Thyroid gland (tissue), 4 donors: ENCODE measurements at regions not wholly inside any gene's neighbourhood (a gene's known extent, or its start where the extent isn't known, plus 50 kb on each side); places are given as distances from the start of the nearest gene placed in this dataset.

Source experiments
- DNase-seq, 2 donors: peaks; one replicate each; pipeline ENCODE4 v3.0.0-alpha.2; 2019
- H3K27ac ChIP-seq, 3 donors: fragments of 200-600 bp; sonication (generic); 1 replicate in 2 of 3; 2 replicates in 1 of 3; pipeline ENCODE4 v1.5.1; 2016 to 2019; ENCODE audit warnings: mild to moderate bottlenecking in 1 of 3, moderate library complexity in 1 of 3
- H3K27me3 ChIP-seq: fragments of 200-600 bp; sonication (generic); one replicate; pipeline ENCODE4 v1.5.1; 2019
- H3K36me3 ChIP-seq, 2 donors: fragments of 200-600 bp; sonication (generic); one replicate each; pipeline ENCODE4 v1.5.1; 2016 to 2019
- H3K4me1 ChIP-seq, 2 donors: fragments of 200-600 bp; sonication (generic); one replicate each; pipeline ENCODE4 v1.5.1; 2017 to 2019
- H3K4me3 ChIP-seq, 3 donors: fragments of 200-600 bp; sonication (generic); replicated peaks in 1 of 3; 1 replicate in 2 of 3; 2 replicates in 1 of 3; pipeline ENCODE4 v1.5.1; 2016; ENCODE audit warnings: mild to moderate bottlenecking in 1 of 3
- H3K9me3 ChIP-seq: fragments of 200-600 bp; sonication (generic); one replicate; pipeline ENCODE4 v1.5.1; 2017
- CTCF ChIP-seq, 6 experiments: fragments of 200-600 bp in 3 of 6; fragments of 450-650 bp in 3 of 6; sonication (generic) in 3 of 6; IDR thresholded peaks; one replicate each; pipeline ENCODE4 v1.5.1; 2016 to 2019; ENCODE audit warnings: antibody characterized with exemption in 6 of 6, mild to moderate bottlenecking in 2 of 6, inconsistent platforms in 1 of 6, moderate library complexity in 1 of 6
- POLR2A ChIP-seq, 2 donors: fragments of 450-650 bp; IDR thresholded peaks; one replicate each; pipeline ENCODE4 v1.6.1; 2017; ENCODE audit warnings: antibody characterized with exemption in 2 of 2, mild to moderate bottlenecking in 2 of 2, moderate library complexity in 1 of 2
- WGBS, 2 donors: methylation state at CpG; one replicate each; pipeline ENCODE4 v1.1.5; 2017; 5-methylcytosine and 5-hydroxymethylcytosine counted together
- intact Hi-C: fragments of 100-400 bp; cut with DNase I; formaldehyde crosslinking; loops from one replicate; pipeline ENCODE4 v1.15.1; 2023

GRCh38 chr21:22244516-22244915 lies 1246.3 kb downstream of the NCAM2 start:
- 43 to 60% methylated on average over 2 of the region's 2 CpGs for whole genome bisulfite sequencing, 2 donors
- Histone ChIP-seq H3K4me3 (no peak overlapping the region), H3K9me3 (no peaks in the 10 kb centered on the region), H3K36me3 (no peaks in the 10 kb centered on the region), H3K4me1 (no peaks in the 10 kb centered on the region), H3K27me3 (no peaks in the 10 kb centered on the region), H3K27ac (no peak overlapping the region)
- TF ChIP-seq CTCF (IDR thresholded peaks at IDR 0.05) (no peak), POLR2A (IDR thresholded peaks at IDR 0.05) (no peak)
- no peak for DNase-seq
- intact Hi-C loops = no loop called here

GRCh38 chr21:22250355-22250754 lies 1252.1 kb downstream of the NCAM2 start:
- Histone ChIP-seq H3K36me3 (no peaks in the 10 kb centered on the region), H3K4me1 (no peaks in the 10 kb centered on the region), H3K4me3 (no peak overlapping the region), H3K27ac (no peak overlapping the region), H3K9me3 (no peaks in the 10 kb centered on the region), H3K27me3 (no peaks in the 10 kb centered on the region)
- intact Hi-C loops = no loop called here
- no peak for DNase-seq
- TF ChIP-seq CTCF (IDR thresholded peaks at IDR 0.05) = no peak
- TF ChIP-seq POLR2A (IDR thresholded peaks at IDR 0.05) = no peak
- 78 to 81% methylated on average over 3 of the region's 3 CpGs for WGBS, 2 donors

DNA sequence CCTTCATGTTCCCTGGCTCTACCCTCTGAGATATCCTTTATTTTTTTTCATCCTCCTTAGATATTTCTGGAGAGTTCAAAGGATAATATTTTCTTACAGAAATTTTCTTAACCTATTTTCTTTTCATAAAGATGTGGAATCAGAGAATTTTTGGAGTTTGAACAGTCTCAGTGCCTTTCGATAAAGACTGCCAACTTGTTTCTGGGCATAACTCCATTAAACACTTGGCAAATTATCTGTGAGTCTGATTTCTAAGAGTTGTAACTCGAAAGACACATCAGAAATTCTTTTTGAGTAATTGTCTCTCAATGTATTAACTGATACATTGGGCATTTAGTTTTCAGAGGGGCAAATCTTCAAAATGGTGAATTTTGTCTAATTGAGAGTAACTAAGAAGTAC lies 1255.6 kb downstream of the NCAM2 start:
- Histone ChIP-seq H3K4me3 (no peak overlapping the region), H3K36me3 (no peaks in the 10 kb centered on the region), H3K9me3 (no peaks in the 10 kb centered on the region), H3K27ac (no peak overlapping the region), H3K4me1 (no peaks in the 10 kb centered on the region), H3K27me3 (no peaks in the 10 kb centered on the region)
- intact Hi-C loops = no loop called here
- no peak for DNase-seq
- WGBS, 2 donors = 62 to 72% methylated on average over 2 of the region's 2 CpGs
- TF ChIP-seq CTCF (IDR thresholded peaks at IDR 0.05) (no peak), POLR2A (IDR thresholded peaks at IDR 0.05) (no peak)

DNA sequence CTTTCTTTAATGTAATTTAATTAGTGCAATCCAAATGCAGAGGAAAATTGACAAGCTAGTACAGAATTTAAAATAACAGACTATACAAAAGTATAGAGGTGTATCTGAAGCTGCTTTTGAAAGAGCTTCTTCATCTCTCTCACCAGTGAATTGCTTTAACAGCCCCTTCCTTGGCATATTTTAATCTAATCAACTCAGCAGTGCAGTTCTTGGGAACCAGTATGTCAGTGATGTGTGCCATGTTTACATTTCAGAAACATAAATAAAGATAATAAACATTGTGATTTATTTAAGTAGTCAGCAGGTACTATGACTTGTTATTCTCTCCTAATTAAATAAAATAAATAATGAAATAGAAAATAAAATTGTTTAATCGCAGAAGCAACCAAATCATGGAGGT lies 1260.6 kb downstream of the NCAM2 start:
- TF ChIP-seq CTCF (IDR thresholded peaks at IDR 0.05) = no peak
- TF ChIP-seq POLR2A (IDR thresholded peaks at IDR 0.05) = no peak
- H3K36me3 ChIP-seq = no peaks in the 10 kb centered on the region
- no peaks in the 10 kb centered on the region for H3K9me3 ChIP-seq

GRCh38 chr21:22260274-22260673 lies 1262.1 kb downstream of the NCAM2 start:
- no peak overlapping the region for H3K4me3 ChIP-seq
- TF ChIP-seq POLR2A (IDR thresholded peaks at IDR 0.05) (no peak), CTCF (IDR thresholded peaks at IDR 0.05) (no peak)
- no peak overlapping the region for H3K27ac ChIP-seq
- 89 to 90% methylated on average over 2 of the region's 2 CpGs for WGBS, 2 donors
- no peaks in the 10 kb centered on the region for H3K4me1 ChIP-seq
- no peaks in the 10 kb centered on the region for H3K36me3 ChIP-seq
- DNase-seq = no peak
- H3K27me3 ChIP-seq = no peaks in the 10 kb centered on the region
- H3K9me3 ChIP-seq = no peaks in the 10 kb centered on the region
- intact Hi-C loops = no loop called here

More for the DNA sequence above, 1260.6 kb downstream of the NCAM2 start:
- 86 to 89% methylated on average over 1 of the region's 1 CpG for WGBS, 2 donors
- intact Hi-C loops = no loop called here
- Histone ChIP-seq H3K4me1 (no peaks in the 10 kb centered on the region), H3K27me3 (no peaks in the 10 kb centered on the region), H3K4me3 (no peak overlapping the region), H3K27ac (no peak overlapping the region)
- no peak for DNase-seq
